ENCODE measurements at regions not wholly inside any gene's neighbourhood (a gene's known extent, or its start where the extent isn't known, plus 50 kb on each side); places are given as distances from the start of the nearest gene placed in this dataset.

GRCh38 chrX:9379697-9380551, 84.9 kb upstream of the TBL1X start:
- Mint-ChIP-seq H3K27ac (ENCODE audit: unreplicated experiment) (no peak overlapping the region), H3K4me1 (ENCODE audit: low read depth, unreplicated experiment) (peaks cover 7% of the 10 kb centered on the region), H3K36me3 (ENCODE audit: insufficient read depth, unreplicated experiment) (no peaks in the 10 kb centered on the region), H3K27me3 (ENCODE audit: insufficient read depth, unreplicated experiment) (no peaks in the 10 kb centered on the region), H3K9me3 (ENCODE audit: unreplicated experiment) (peaks cover 9% of the 10 kb centered on the region), H3K4me3 (ENCODE audit: unreplicated experiment) (no peak overlapping the region)
- Histone ChIP-seq H3K4me1 (no peaks in the 10 kb centered on the region), H3K4me3 (ENCODE audit: low read depth, low read length) (no peak overlapping the region), H3K9me3 (no peaks in the 10 kb centered on the region), H3K27me3 (replicated peaks; ENCODE audit: control insufficient read depth, insufficient read depth, low read length) (no peaks in the 10 kb centered on the region), H3K36me3 (ENCODE audit: control insufficient read depth, insufficient read depth, low read length) (no peaks in the 10 kb centered on the region)
- ChIA-PET CTCF (no interaction called here), POLR2A (no interaction called here)
- TF ChIP-seq CTCF (IDR thresholded peaks at IDR 0.05; ENCODE audit: insufficient read depth in 1 of 2, low read depth in 1 of 2, low read length in 1 of 2, severe bottlenecking in 1 of 2, unreplicated experiment in 1 of 2): no peak
- intact Hi-C loops (cut with micrococcal nuclease; ENCODE audit: unreplicated experiment): no loop called here
- BruUV-seq (replicated peaks): no TSS peak
- peak in 1 of 2 experiments; percentile 1 for DNase-seq

- POLR2A ChIA-PET: no interaction called here
- no peaks in the 10 kb centered on the region for H3K27me3 ChIP-seq (replicated peaks; ENCODE audit: control insufficient read depth, insufficient read depth, low read length)
- no peaks in the 10 kb centered on the region for H3K27me3 Mint-ChIP-seq (ENCODE audit: insufficient read depth, unreplicated experiment)
- no peak overlapping the region for H3K4me3 Mint-ChIP-seq (ENCODE audit: unreplicated experiment)
- no TSS peak for BruUV-seq (replicated peaks)
- no peaks in the 10 kb centered on the region for H3K36me3 ChIP-seq (ENCODE audit: control insufficient read depth, insufficient read depth, low read length)
- H3K36me3 Mint-ChIP-seq (ENCODE audit: insufficient read depth, unreplicated experiment): no peaks in the 10 kb centered on the region
- H3K4me1 Mint-ChIP-seq (ENCODE audit: low read depth, unreplicated experiment): peaks cover 7% of the 10 kb centered on the region
- intact Hi-C loops (cut with micrococcal nuclease; ENCODE audit: unreplicated experiment): no loop called here
- H3K9me3 Mint-ChIP-seq (ENCODE audit: unreplicated experiment): peaks cover 9% of the 10 kb centered on the region
- H3K4me3 ChIP-seq (ENCODE audit: low read depth, low read length): no peak overlapping the region
- no peaks in the 10 kb centered on the region for H3K4me1 ChIP-seq
- no peak for DNase-seq
- H3K9me3 ChIP-seq: no peaks in the 10 kb centered on the region
- CTCF ChIA-PET: no interaction called here
- TF ChIP-seq CTCF (IDR thresholded peaks at IDR 0.05; ENCODE audit: insufficient read depth in 1 of 2, low read depth in 1 of 2, low read length in 1 of 2, severe bottlenecking in 1 of 2, unreplicated experiment in 1 of 2): no peak
- no peak overlapping the region for H3K27ac Mint-ChIP-seq (ENCODE audit: unreplicated experiment)
Observed at GRCh38 chrX:9383655-9384054, 81.2 kb upstream of the TBL1X start.

- no peaks in the 10 kb centered on the region for H3K27me3 Mint-ChIP-seq (ENCODE audit: insufficient read depth, unreplicated experiment)
- Histone ChIP-seq H3K4me3 (ENCODE audit: low read depth, low read length) (no peak overlapping the region), H3K27me3 (replicated peaks; ENCODE audit: control insufficient read depth, insufficient read depth, low read length) (no peaks in the 10 kb centered on the region), H3K36me3 (ENCODE audit: control insufficient read depth, insufficient read depth, low read length) (no peaks in the 10 kb centered on the region), H3K9me3 (no peaks in the 10 kb centered on the region), H3K4me1 (no peaks in the 10 kb centered on the region)
- DNase-seq: no peak
- H3K4me1 Mint-ChIP-seq (ENCODE audit: low read depth, unreplicated experiment): no peaks in the 10 kb centered on the region
- H3K9me3 Mint-ChIP-seq (ENCODE audit: unreplicated experiment): no peaks in the 10 kb centered on the region
- ChIA-PET CTCF (no interaction called here), POLR2A (no interaction called here)
- no peaks in the 10 kb centered on the region for H3K36me3 Mint-ChIP-seq (ENCODE audit: insufficient read depth, unreplicated experiment)
- no peak overlapping the region for H3K4me3 Mint-ChIP-seq (ENCODE audit: unreplicated experiment)
- BruUV-seq (replicated peaks): no TSS peak
- intact Hi-C loops (cut with micrococcal nuclease; ENCODE audit: unreplicated experiment): no loop called here
- no peak overlapping the region for H3K27ac Mint-ChIP-seq (ENCODE audit: unreplicated experiment)
- TF ChIP-seq CTCF (IDR thresholded peaks at IDR 0.05; ENCODE audit: insufficient read depth in 1 of 2, low read depth in 1 of 2, low read length in 1 of 2, severe bottlenecking in 1 of 2, unreplicated experiment in 1 of 2): no peak
Observed at GRCh38 chrX:9388450-9388849, 76.4 kb upstream of the TBL1X start.

Measured in Caco-2 (cell line).